HUES48 (cell line): ENCODE measurements at regions not wholly inside any gene's neighbourhood (a gene's known extent, or its start where the extent isn't known, plus 50 kb on each side); places are given as distances from the start of the nearest gene placed in this dataset.
"Not testable (repeated sequence)": the region's sequence is repeated elsewhere in the genome, so short reads cannot be mapped to it uniquely, and the experiment has no call there.

Experiments used
- H3K27ac ChIP-seq: one replicate; pipeline ENCODE4 v1.7.0; 2013; ENCODE audit warnings: low read depth, low read length, inconsistent platforms
- H3K27me3 ChIP-seq: 2 replicates; pipeline ENCODE4 v1.6.1; 2013; ENCODE audit warnings: mild to moderate bottlenecking, low read length; ENCODE audit not compliant: control insufficient read depth, insufficient read depth
- H3K36me3 ChIP-seq: 2 replicates; pipeline ENCODE4 v1.6.1; 2013; ENCODE audit warnings: low read length; ENCODE audit not compliant: control insufficient read depth, insufficient read depth
- H3K4me1 ChIP-seq: 2 replicates; pipeline ENCODE4 v1.6.1; 2013; ENCODE audit warnings: mild to moderate bottlenecking, low read length; ENCODE audit not compliant: control insufficient read depth, insufficient read depth
- H3K4me3 ChIP-seq: 2 replicates; pipeline ENCODE4 v1.5.1; 2013; ENCODE audit warnings: mild to moderate bottlenecking, low read depth, low read length
- H3K9ac ChIP-seq: 2 replicates; pipeline ENCODE4 v1.6.1; 2013; ENCODE audit warnings: mild to moderate bottlenecking, low read depth, low read length, moderate library complexity
- H3K9me3 ChIP-seq: 2 replicates; pipeline ENCODE4 v1.6.1; 2013; ENCODE audit warnings: low read length; ENCODE audit not compliant: control insufficient read depth, insufficient read depth

- H3K27me3 ChIP-seq: no peaks in the 10 kb centered on the region
- H3K4me3 ChIP-seq: no peak overlapping the region
- no peaks in the 10 kb centered on the region for H3K36me3 ChIP-seq
- H3K27ac ChIP-seq: no peak overlapping the region
- no peak overlapping the region for H3K9ac ChIP-seq
- peaks cover 2% of the 10 kb centered on the region; the same call in 1 of the 2 replicates for H3K9me3 ChIP-seq
- no peaks in the 10 kb centered on the region for H3K4me1 ChIP-seq
These were observed 301.4 kb downstream of the SLITRK5 start for GRCh38 chr13:87972568-87972967.

GRCh38 chr13:87975035-87975434 is 303.9 kb downstream of the SLITRK5 start:
- H3K36me3 ChIP-seq: no peaks in the 10 kb centered on the region
- H3K4me3 ChIP-seq: no peak overlapping the region
- no peak overlapping the region for H3K9ac ChIP-seq
- no peaks in the 10 kb centered on the region for H3K4me1 ChIP-seq
- H3K27me3 ChIP-seq: no peaks in the 10 kb centered on the region
- no peak overlapping the region for H3K27ac ChIP-seq
- H3K9me3 ChIP-seq: peaks cover 3% of the 10 kb centered on the region; the same call in 1 of the 2 replicates

GRCh38 chr13:87976650-87977049 is 305.5 kb downstream of the SLITRK5 start:
- not testable (repeated sequence) for H3K9ac ChIP-seq, H3K27me3 ChIP-seq, H3K27ac ChIP-seq, H3K36me3 ChIP-seq, H3K4me3 ChIP-seq, H3K4me1 ChIP-seq, H3K9me3 ChIP-seq

GRCh38 chr13:87981416-87981815 is 310.2 kb downstream of the SLITRK5 start:
- Histone ChIP-seq H3K27me3 (no peaks in the 10 kb centered on the region), H3K9ac (no peak overlapping the region), H3K9me3 (peaks cover 19% of the 10 kb centered on the region), H3K36me3 (no peaks in the 10 kb centered on the region), H3K4me3 (no peak overlapping the region), H3K4me1 (no peaks in the 10 kb centered on the region), H3K27ac (no peak overlapping the region)

- Histone ChIP-seq H3K27me3 (no peaks in the 10 kb centered on the region), H3K4me3 (no peak overlapping the region), H3K27ac (no peak overlapping the region), H3K9me3 (peaks cover 27% of the 10 kb centered on the region), H3K36me3 (no peaks in the 10 kb centered on the region), H3K4me1 (no peaks in the 10 kb centered on the region), H3K9ac (no peak overlapping the region)
These were observed 311.2 kb downstream of the SLITRK5 start for GRCh38 chr13:87982400-87982799.

GRCh38 chr13:87986639-87987250 is 315.6 kb downstream of the SLITRK5 start:
- Histone ChIP-seq H3K4me1 (no peaks in the 10 kb centered on the region), H3K27me3 (no peaks in the 10 kb centered on the region), H3K9me3 (peaks cover 30% of the 10 kb centered on the region), H3K27ac (no peak overlapping the region), H3K36me3 (no peaks in the 10 kb centered on the region), H3K9ac (no peak overlapping the region), H3K4me3 (no peak overlapping the region)

GRCh38 chr13:87998081-87998480 is 326.9 kb downstream of the SLITRK5 start:
- H3K27me3 ChIP-seq: no peaks in the 10 kb centered on the region

GRCh38 chr13:87999240-87999700 is 328.1 kb downstream of the SLITRK5 start:
- Histone ChIP-seq H3K27me3 (no peaks in the 10 kb centered on the region), H3K9me3 (peaks cover 7% of the 10 kb centered on the region), H3K36me3 (no peaks in the 10 kb centered on the region), H3K9ac (no peak overlapping the region), H3K27ac (no peak overlapping the region), H3K4me3 (no peak overlapping the region), H3K4me1 (no peaks in the 10 kb centered on the region)

More at GRCh38 chr13:87998081-87998480, 326.9 kb downstream of the SLITRK5 start:
- Histone ChIP-seq H3K27ac (no peak overlapping the region), H3K9me3 (peaks cover 7% of the 10 kb centered on the region), H3K4me1 (no peaks in the 10 kb centered on the region), H3K4me3 (no peak overlapping the region), H3K9ac (no peak overlapping the region), H3K36me3 (no peaks in the 10 kb centered on the region)

GRCh38 chr13:87999788-88000187 is 328.6 kb downstream of the SLITRK5 start:
- H3K36me3 ChIP-seq: no peaks in the 10 kb centered on the region
- H3K27me3 ChIP-seq: no peaks in the 10 kb centered on the region
- no peak overlapping the region for H3K4me3 ChIP-seq
- peaks cover 7% of the 10 kb centered on the region for H3K9me3 ChIP-seq
- H3K9ac ChIP-seq: no peak overlapping the region
- H3K4me1 ChIP-seq: no peaks in the 10 kb centered on the region
- H3K27ac ChIP-seq: no peak overlapping the region

- Histone ChIP-seq H3K4me1 (no peaks in the 10 kb centered on the region), H3K27me3 (no peaks in the 10 kb centered on the region), H3K9me3 (peaks cover 7% of the 10 kb centered on the region), H3K9ac (no peak overlapping the region), H3K4me3 (no peak overlapping the region), H3K36me3 (no peaks in the 10 kb centered on the region), H3K27ac (no peak overlapping the region)
These were observed 329.1 kb downstream of the SLITRK5 start for GRCh38 chr13:88000239-88000638.

- H3K9ac ChIP-seq: no peak overlapping the region
- no peak overlapping the region for H3K4me3 ChIP-seq
- H3K27me3 ChIP-seq: no peaks in the 10 kb centered on the region
- H3K9me3 ChIP-seq: peaks cover 7% of the 10 kb centered on the region
- H3K36me3 ChIP-seq: no peaks in the 10 kb centered on the region
- no peaks in the 10 kb centered on the region for H3K4me1 ChIP-seq
- H3K27ac ChIP-seq: no peak overlapping the region
These were observed 329.6 kb downstream of the SLITRK5 start for GRCh38 chr13:88000787-88001186.
